ENCODE measurements at regions not wholly inside any gene's neighbourhood (a gene's known extent, or its start where the extent isn't known, plus 50 kb on each side); places are given as distances from the start of the nearest gene placed in this dataset.

- Histone ChIP-seq H3K9me3 (ENCODE audit: low read depth, low read length) (no peaks in the 10 kb centered on the region), H3K9ac (ENCODE audit: insufficient read length) (no peak overlapping the region), H3K36me3 (ENCODE audit: insufficient read depth, low read length) (no peaks in the 10 kb centered on the region), H3K27ac (no peak overlapping the region), H3K4me3 (no peak overlapping the region)
- DNase-seq (ENCODE audit: low read depth, low spot score) = no peak
- TF ChIP-seq FOXP2 (optimal IDR thresholded peaks at IDR 0.05; ENCODE audit: control extremely low read depth, extremely low read length, insufficient read depth) (no peak), EZH2 (IDR thresholded peaks at IDR 0.05) (no peak), POLR2AphosphoS5 (IDR thresholded peaks at IDR 0.05; ENCODE audit: borderline replicate concordance, low read depth, low read length) (no peak)
Measured at GRCh38 chr6:84417260-84417659, 189.8 kb upstream of the CEP162 start.

- TF ChIP-seq FOXP2 (optimal IDR thresholded peaks at IDR 0.05; ENCODE audit: control extremely low read depth, extremely low read length, insufficient read depth) (no peak), POLR2AphosphoS5 (IDR thresholded peaks at IDR 0.05; ENCODE audit: borderline replicate concordance, low read depth, low read length) (no peak), EZH2 (IDR thresholded peaks at IDR 0.05) (no peak)
- no peak overlapping the region for H3K4me3 ChIP-seq
- no peaks in the 10 kb centered on the region for H3K9me3 ChIP-seq (ENCODE audit: low read depth, low read length)
- H3K9ac ChIP-seq (ENCODE audit: insufficient read length) = no peak overlapping the region
- H3K27ac ChIP-seq = no peak overlapping the region
- H3K36me3 ChIP-seq (ENCODE audit: insufficient read depth, low read length) = no peaks in the 10 kb centered on the region
- no peak for DNase-seq (ENCODE audit: low read depth, low spot score)
Measured at GRCh38 chr6:84416043-84416657, 188.7 kb upstream of the CEP162 start.

GRCh38 chr6:84415517-84415916, 188.1 kb upstream of the CEP162 start:
- no peak overlapping the region for H3K27ac ChIP-seq
- H3K9ac ChIP-seq (ENCODE audit: insufficient read length) = no peak overlapping the region
- no peak for DNase-seq (ENCODE audit: low read depth, low spot score)
- TF ChIP-seq POLR2AphosphoS5 (IDR thresholded peaks at IDR 0.05; ENCODE audit: borderline replicate concordance, low read depth, low read length) = no peak
- TF ChIP-seq FOXP2 (optimal IDR thresholded peaks at IDR 0.05; ENCODE audit: control extremely low read depth, extremely low read length, insufficient read depth) = no peak
- no peak for TF ChIP-seq EZH2 (IDR thresholded peaks at IDR 0.05)
- no peaks in the 10 kb centered on the region for H3K9me3 ChIP-seq (ENCODE audit: low read depth, low read length)
- H3K36me3 ChIP-seq (ENCODE audit: insufficient read depth, low read length) = no peaks in the 10 kb centered on the region
- H3K4me3 ChIP-seq = no peak overlapping the region

- no peak for DNase-seq (ENCODE audit: low read depth, low spot score)
Measured at GRCh38 chr6:84415068-84415467, 187.6 kb upstream of the CEP162 start.

GRCh38 chr6:84414531-84414930, 187.1 kb upstream of the CEP162 start:
- Histone ChIP-seq H3K4me3 (no peak overlapping the region), H3K27ac (no peak overlapping the region), H3K9me3 (ENCODE audit: low read depth, low read length) (no peaks in the 10 kb centered on the region), H3K36me3 (ENCODE audit: insufficient read depth, low read length) (no peaks in the 10 kb centered on the region), H3K9ac (ENCODE audit: insufficient read length) (no peak overlapping the region)
- TF ChIP-seq EZH2 (IDR thresholded peaks at IDR 0.05) = no peak
- TF ChIP-seq POLR2AphosphoS5 (IDR thresholded peaks at IDR 0.05; ENCODE audit: borderline replicate concordance, low read depth, low read length) = no peak
- no peak for TF ChIP-seq FOXP2 (optimal IDR thresholded peaks at IDR 0.05; ENCODE audit: control extremely low read depth, extremely low read length, insufficient read depth)
- DNase-seq (ENCODE audit: low read depth, low spot score) = no peak

More at GRCh38 chr6:84415068-84415467, 187.6 kb upstream of the CEP162 start:
- Histone ChIP-seq H3K9me3 (ENCODE audit: low read depth, low read length) (no peaks in the 10 kb centered on the region), H3K27ac (no peak overlapping the region), H3K36me3 (ENCODE audit: insufficient read depth, low read length) (no peaks in the 10 kb centered on the region), H3K9ac (ENCODE audit: insufficient read length) (no peak overlapping the region), H3K4me3 (no peak overlapping the region)
- no peak for TF ChIP-seq EZH2 (IDR thresholded peaks at IDR 0.05)

- Histone ChIP-seq H3K4me3 (no peak overlapping the region), H3K9ac (ENCODE audit: insufficient read length) (no peak overlapping the region), H3K27ac (no peak overlapping the region), H3K9me3 (ENCODE audit: low read depth, low read length) (no peaks in the 10 kb centered on the region), H3K36me3 (ENCODE audit: insufficient read depth, low read length) (no peaks in the 10 kb centered on the region)
- no peak for DNase-seq (ENCODE audit: low read depth, low spot score)
- TF ChIP-seq POLR2AphosphoS5 (IDR thresholded peaks at IDR 0.05; ENCODE audit: borderline replicate concordance, low read depth, low read length) = no peak
- no peak for TF ChIP-seq FOXP2 (optimal IDR thresholded peaks at IDR 0.05; ENCODE audit: control extremely low read depth, extremely low read length, insufficient read depth)
- no peak for TF ChIP-seq EZH2 (IDR thresholded peaks at IDR 0.05)
Measured at GRCh38 chr6:84411060-84411629, 183.7 kb upstream of the CEP162 start.

GRCh38 chr6:84409911-84410310, 182.5 kb upstream of the CEP162 start:
- H3K36me3 ChIP-seq (ENCODE audit: insufficient read depth, low read length) = no peaks in the 10 kb centered on the region

GRCh38 chr6:84408028-84408427, 180.6 kb upstream of the CEP162 start:
- H3K4me3 ChIP-seq = no peak overlapping the region
- H3K27ac ChIP-seq = no peak overlapping the region
- H3K36me3 ChIP-seq (ENCODE audit: insufficient read depth, low read length) = no peaks in the 10 kb centered on the region
- no peak for TF ChIP-seq EZH2 (IDR thresholded peaks at IDR 0.05)
- no peak for TF ChIP-seq FOXP2 (optimal IDR thresholded peaks at IDR 0.05; ENCODE audit: control extremely low read depth, extremely low read length, insufficient read depth)
- TF ChIP-seq POLR2AphosphoS5 (IDR thresholded peaks at IDR 0.05; ENCODE audit: borderline replicate concordance, low read depth, low read length) = no peak
- H3K9me3 ChIP-seq (ENCODE audit: low read depth, low read length) = no peaks in the 10 kb centered on the region
- DNase-seq (ENCODE audit: low read depth, low spot score) = no peak
- H3K9ac ChIP-seq (ENCODE audit: insufficient read length) = no peak overlapping the region

More at GRCh38 chr6:84409911-84410310, 182.5 kb upstream of the CEP162 start:
- H3K9me3 ChIP-seq (ENCODE audit: low read depth, low read length) = no peaks in the 10 kb centered on the region
- no peak overlapping the region for H3K27ac ChIP-seq
- TF ChIP-seq FOXP2 (optimal IDR thresholded peaks at IDR 0.05; ENCODE audit: control extremely low read depth, extremely low read length, insufficient read depth) (no peak), EZH2 (IDR thresholded peaks at IDR 0.05) (no peak)
- no peak for DNase-seq (ENCODE audit: low read depth, low spot score)
- no peak overlapping the region for H3K9ac ChIP-seq (ENCODE audit: insufficient read length)
- no peak overlapping the region for H3K4me3 ChIP-seq

GRCh38 chr6:84403545-84403944, 176.1 kb upstream of the CEP162 start:
- TF ChIP-seq POLR2AphosphoS5 (IDR thresholded peaks at IDR 0.05; ENCODE audit: borderline replicate concordance, low read depth, low read length) (no peak), FOXP2 (optimal IDR thresholded peaks at IDR 0.05; ENCODE audit: control extremely low read depth, extremely low read length, insufficient read depth) (no peak), EZH2 (IDR thresholded peaks at IDR 0.05) (no peak)
- no peaks in the 10 kb centered on the region for H3K36me3 ChIP-seq (ENCODE audit: insufficient read depth, low read length)
- H3K9ac ChIP-seq (ENCODE audit: insufficient read length) = no peak overlapping the region
- no peak for DNase-seq (ENCODE audit: low read depth, low spot score)
- H3K4me3 ChIP-seq = no peak overlapping the region
- H3K9me3 ChIP-seq (ENCODE audit: low read depth, low read length) = no peaks in the 10 kb centered on the region
- no peak overlapping the region for H3K27ac ChIP-seq

Data from SK-N-MC (cell line).